ENCODE measurements at regions not wholly inside any gene's neighbourhood (a gene's known extent, or its start where the extent isn't known, plus 50 kb on each side); places are given as distances from the start of the nearest gene placed in this dataset.

DNA sequence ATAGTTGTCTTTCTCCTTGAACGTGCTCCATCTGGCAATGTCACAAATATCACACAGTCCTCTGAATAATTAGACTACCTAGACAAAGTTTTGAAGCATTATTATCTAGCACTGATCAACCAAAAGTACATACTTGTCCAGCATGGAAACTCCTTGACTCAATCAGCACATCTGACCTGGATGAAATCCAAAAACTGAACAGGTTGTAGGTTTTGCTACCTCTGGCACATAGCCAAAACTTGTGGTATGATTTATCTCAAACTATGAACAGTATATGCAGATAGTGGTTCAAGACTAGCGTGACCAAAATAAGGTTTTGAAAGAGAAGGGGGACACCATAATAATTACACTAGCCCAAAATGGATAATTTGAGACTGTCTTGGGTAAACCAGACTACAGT lies 158.1 kb downstream of the ARRDC3 start:
- TF ChIP-seq, protein P1, sequence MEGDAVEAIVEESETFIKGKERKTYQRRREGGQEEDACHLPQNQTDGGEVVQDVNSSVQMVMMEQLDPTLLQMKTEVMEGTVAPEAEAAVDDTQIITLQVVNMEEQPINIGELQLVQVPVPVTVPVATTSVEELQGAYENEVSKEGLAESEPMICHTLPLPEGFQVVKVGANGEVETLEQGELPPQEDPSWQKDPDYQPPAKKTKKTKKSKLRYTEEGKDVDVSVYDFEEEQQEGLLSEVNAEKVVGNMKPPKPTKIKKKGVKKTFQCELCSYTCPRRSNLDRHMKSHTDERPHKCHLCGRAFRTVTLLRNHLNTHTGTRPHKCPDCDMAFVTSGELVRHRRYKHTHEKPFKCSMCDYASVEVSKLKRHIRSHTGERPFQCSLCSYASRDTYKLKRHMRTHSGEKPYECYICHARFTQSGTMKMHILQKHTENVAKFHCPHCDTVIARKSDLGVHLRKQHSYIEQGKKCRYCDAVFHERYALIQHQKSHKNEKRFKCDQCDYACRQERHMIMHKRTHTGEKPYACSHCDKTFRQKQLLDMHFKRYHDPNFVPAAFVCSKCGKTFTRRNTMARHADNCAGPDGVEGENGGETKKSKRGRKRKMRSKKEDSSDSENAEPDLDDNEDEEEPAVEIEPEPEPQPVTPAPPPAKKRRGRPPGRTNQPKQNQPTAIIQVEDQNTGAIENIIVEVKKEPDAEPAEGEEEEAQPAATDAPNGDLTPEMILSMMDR (IDR thresholded peaks at IDR 0.05), result no peak
- TF ChIP-seq POLR2A (IDR thresholded peaks at IDR 0.05), result no peak
